LNCAP (cell line): ENCODE measurements at regions not wholly inside any gene's neighbourhood (a gene's known extent, or its start where the extent isn't known, plus 50 kb on each side); places are given as distances from the start of the nearest gene placed in this dataset.

Experiments
- CTCF ChIP-seq: fragments of 450-650 bp; IDR thresholded peaks from 2 replicates; pipeline ENCODE4 v1.5.1; 2017; ENCODE audit warnings: mild to moderate bottlenecking

DNA sequence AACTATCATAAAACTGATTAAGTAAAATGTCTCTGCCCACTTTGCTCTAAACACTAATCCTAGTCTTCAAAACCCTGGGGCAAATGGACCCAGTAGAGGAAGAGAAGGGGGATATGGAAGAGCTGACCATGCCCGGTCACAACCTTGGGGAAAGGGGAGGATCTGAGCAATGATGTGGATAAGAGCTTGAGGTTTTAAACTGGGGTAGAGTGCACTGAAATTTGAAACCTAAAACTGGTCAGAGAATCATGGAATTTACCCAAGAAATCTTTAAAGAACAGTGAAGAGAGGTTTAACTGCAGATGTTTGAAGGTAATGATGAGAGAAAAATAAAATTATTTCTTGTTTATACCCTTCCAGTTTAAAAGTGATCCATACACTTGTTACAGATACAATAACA, 110.8 kb downstream of the MRPS30 start:
- no peak for TF ChIP-seq CTCF

- TF ChIP-seq CTCF: no peak
These were observed 118.5 kb downstream of the MRPS30 start for GRCh38 chr5:44927115-44927733.

- no peak for TF ChIP-seq CTCF
These were observed 124.3 kb downstream of the MRPS30 start for GRCh38 chr5:44932922-44933585.

DNA sequence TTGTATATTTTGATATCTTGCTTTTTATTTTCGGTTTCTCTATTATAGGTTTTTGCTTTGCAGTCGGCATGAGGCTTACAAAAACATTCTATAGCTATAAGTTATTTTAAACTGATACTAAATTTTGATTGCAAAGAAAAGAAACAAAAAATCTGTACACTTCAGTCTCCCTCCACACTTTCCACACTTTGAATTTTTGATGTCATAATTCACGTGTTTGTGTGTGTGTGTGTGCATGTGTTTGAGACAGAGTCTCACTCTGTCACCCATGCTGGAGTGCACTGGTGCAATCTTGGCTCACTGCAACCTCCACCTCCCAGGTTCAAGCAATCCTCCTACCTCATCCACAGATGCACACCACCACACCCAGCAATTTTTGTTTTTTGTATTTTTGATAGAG, 124.9 kb downstream of the MRPS30 start:
- TF ChIP-seq CTCF: no peak

DNA sequence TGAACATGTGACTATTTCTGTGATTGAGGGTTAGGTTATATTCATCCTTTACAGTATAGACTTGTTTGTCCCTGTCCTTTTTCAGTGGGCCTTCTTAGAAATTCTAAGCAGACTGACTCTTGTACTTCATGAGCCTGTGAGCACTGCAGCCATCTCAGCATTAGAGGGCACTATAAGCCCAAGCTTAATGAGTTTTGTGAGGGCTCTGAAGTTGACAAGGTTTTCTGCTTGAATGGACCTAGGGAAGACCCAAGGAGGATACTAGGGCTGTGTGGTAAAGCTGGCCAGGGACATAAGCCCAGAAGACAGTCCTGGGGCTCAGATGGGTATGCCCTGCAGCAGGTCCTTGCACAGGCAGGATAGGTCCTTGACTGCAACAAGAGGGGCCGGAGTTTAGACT, 126.5 kb downstream of the MRPS30 start:
- TF ChIP-seq CTCF: no peak

DNA sequence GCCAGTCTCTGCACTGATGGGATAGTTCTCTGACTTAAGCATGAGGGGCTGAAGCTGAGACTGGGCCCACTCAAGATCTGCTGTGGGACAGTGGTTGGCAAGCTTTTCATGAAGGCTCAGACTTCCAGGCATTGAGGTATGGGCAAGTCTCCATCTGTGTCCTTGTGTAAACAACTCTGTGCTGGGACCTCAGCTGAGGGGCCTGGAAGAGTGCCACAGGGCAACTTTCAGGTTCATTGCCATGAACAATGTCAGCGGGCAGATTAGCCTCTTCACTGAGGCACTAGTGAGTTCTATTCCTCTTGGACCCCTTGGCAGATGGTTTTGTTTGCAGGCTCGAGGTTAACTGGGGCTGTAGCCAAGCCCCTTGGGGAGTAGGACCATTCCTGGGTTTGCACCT, 127.1 kb downstream of the MRPS30 start:
- no peak for TF ChIP-seq CTCF

- TF ChIP-seq CTCF: no peak
These were observed 133.8 kb downstream of the MRPS30 start for GRCh38 chr5:44942524-44943001.
